ENCODE measurements at regions not wholly inside any gene's neighbourhood (a gene's known extent, or its start where the extent isn't known, plus 50 kb on each side); places are given as distances from the start of the nearest gene placed in this dataset.

GRCh38 chr6:115396112-115396906, 664.4 kb downstream of the FRK start:
- ATAC-seq (no peak), DNase-seq (no peak)
- intact Hi-C loops (cut with DNase I, micrococcal nuclease) = no loop called here

- intact Hi-C loops (cut with DNase I, micrococcal nuclease) = no loop called here
- DNase-seq (no peak), ATAC-seq (no peak)
Measured at GRCh38 chr6:115393821-115394220, 666.9 kb downstream of the FRK start.

DNA sequence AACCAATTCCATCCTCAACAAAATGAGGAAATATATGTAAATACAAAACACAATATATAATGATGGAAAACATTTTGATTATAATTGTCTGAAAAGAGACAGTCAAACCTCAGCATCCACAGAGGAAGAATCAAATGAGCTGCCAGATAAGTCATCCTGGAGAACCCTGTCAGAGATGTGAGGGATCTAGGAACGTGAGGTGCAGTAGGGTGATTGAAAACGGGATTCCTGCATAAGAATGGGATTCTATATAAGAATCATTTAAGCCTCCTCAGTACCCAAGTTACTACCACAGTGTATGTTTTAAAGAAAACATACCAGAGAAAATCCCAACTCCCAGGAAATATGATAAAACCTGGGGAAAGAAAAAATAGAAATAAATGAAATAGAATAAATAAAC, 690.5 kb downstream of the FRK start:
- intact Hi-C loops (cut with DNase I, micrococcal nuclease) = no loop called here
- no peak for ATAC-seq

GRCh38 chr6:115365783-115366182, 694.9 kb downstream of the FRK start:
- intact Hi-C loops (cut with DNase I, micrococcal nuclease) = no loop called here
- ATAC-seq (no peak), DNase-seq (no peak)

More for the DNA sequence above, 690.5 kb downstream of the FRK start:
- DNase-seq = no peak

DNA sequence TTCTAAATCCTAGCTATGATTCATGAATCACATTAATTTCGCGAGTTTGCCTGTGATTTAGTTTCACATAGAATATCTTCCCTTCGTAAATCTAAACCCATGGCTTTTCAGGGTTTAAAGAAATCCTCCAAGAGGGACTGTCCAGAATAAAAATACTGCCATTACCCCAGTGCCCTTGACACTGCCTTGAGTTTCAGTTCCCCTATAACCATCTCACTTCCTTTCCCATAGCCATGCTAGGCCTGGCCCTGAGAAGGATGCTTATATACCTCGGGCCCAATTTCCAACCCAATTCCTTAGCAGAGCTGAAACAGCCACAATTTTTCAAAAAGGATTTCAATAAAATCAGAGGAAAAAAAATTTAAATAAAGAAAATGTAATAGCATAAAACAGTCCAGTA, 697.3 kb downstream of the FRK start:
- intact Hi-C loops (cut with DNase I, micrococcal nuclease) = no loop called here
- no peak for ATAC-seq
- no peak for DNase-seq

DNA sequence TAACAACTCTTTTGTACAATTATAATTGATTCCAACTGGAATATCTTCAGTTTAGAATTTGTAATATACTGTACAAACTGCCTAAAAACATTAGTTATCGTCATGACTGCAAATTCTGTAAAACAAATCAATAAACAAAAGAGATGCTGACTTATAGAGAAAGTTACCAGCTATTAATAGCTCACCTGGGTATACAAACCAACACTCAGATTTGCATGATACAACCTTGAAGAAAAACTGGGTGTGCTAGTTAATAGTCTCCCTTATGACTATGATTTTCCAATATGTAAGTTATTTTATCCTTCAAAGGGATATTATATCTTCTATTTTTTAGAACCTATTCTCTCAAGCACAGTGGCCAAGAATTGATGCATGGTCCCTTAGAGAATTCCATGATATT, 698.5 kb downstream of the FRK start:
- intact Hi-C loops (cut with DNase I, micrococcal nuclease) = no loop called here
- DNase-seq (no peak), ATAC-seq (no peak)

DNA sequence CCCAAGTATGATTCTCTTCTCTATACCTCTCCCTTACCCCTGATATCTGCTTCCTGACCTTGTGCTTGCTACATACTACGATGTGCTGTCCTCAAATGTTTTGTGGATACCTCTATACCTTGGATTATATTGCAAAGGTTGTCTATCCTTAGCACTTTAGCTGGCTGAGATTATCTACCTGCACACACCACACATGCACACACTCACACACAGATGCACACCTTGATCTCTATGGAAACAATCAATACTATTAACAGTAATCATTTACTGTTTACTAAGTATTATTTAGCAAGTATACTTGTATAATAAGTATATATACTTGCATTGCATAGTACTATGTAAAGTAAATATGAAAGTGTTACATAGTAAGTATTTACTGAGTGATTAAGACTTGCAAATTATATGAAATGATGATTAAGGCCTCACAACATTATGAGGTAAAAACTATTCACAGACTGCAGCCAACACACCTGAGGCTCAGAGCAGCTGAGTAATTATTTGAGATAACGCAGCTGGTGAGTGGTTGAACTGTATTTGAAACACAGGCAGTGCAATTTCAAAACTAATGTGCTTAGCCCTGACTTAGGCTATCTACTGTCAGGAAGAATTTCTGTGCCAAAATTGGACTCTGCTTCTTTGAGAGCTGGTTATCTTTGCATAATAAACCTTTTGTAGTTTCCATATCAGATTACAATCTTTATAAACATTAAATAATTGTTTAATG, 699.9 kb downstream of the FRK start:
- DNase-seq (no peak), ATAC-seq (no peak)
- intact Hi-C loops (cut with DNase I, micrococcal nuclease) = no loop called here

- no peak for DNase-seq
- intact Hi-C loops (cut with DNase I, micrococcal nuclease) = no loop called here
- no peak for ATAC-seq
Measured at GRCh38 chr6:115358616-115359015, 702.1 kb downstream of the FRK start.

GRCh38 chr6:115356371-115356770, 704.3 kb downstream of the FRK start:
- no peak for DNase-seq
- ATAC-seq = no peak
- intact Hi-C loops (cut with DNase I, micrococcal nuclease) = no loop called here

- ATAC-seq (no peak), DNase-seq (no peak)
- intact Hi-C loops (cut with DNase I, micrococcal nuclease) = no loop called here
Measured at GRCh38 chr6:115323001-115323400, 737.7 kb downstream of the FRK start.

DNA sequence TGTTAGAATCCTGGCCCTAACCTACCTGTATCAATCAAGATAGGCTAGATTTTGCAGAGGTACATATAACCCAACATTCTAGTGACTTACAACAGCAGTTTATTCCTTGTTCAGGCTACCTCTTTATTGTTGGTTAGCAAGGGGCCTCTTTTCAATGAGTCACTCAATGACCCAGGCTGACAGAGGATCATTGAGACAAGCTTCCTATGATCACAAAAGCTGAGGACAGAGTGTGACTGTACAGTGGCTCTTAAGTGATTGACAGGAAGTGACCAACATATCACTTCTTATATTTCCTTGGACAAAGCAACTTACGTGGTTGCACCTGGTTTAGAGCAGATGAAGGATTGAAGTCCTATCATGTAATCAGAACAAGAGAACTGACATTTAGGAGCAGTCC, 740.9 kb downstream of the FRK start:
- no peak for ATAC-seq

GRCh38 chr6:115310156-115310555, 750.5 kb downstream of the FRK start:
- ATAC-seq (no peak), DNase-seq (no peak)
- intact Hi-C loops (cut with DNase I, micrococcal nuclease) = no loop called here

More for the DNA sequence above, 740.9 kb downstream of the FRK start:
- intact Hi-C loops (cut with DNase I, micrococcal nuclease) = no loop called here
- DNase-seq = no peak

GRCh38 chr6:115302731-115303130, 758.0 kb downstream of the FRK start:
- ATAC-seq = no peak
- intact Hi-C loops (cut with DNase I, micrococcal nuclease) = no loop called here
- no peak for DNase-seq

DNA sequence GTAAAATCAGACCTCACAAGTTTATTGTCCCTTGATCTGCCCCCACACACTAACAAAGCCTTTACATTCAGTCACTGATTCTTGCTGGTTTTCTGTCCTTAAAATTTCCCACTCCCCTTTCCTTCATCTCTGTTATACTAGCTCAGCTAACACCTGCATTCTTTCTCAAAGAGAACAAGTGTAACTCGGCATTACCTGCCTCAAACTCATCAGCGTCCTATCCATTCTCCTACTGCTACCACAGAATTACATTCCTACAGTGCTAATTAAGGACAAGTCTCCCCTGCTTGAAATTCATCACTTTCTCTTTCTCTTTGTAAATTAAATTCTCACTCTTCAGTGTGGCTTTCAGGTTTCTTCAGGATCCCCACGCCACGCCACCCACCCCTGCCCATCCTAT, 773.2 kb downstream of the FRK start:
- intact Hi-C loops (cut with DNase I, micrococcal nuclease) = no loop called here
- DNase-seq (no peak), ATAC-seq (no peak)

- no peak for DNase-seq
- no peak for ATAC-seq
- intact Hi-C loops (cut with DNase I, micrococcal nuclease) = no loop called here
Measured at GRCh38 chr6:115276881-115277565, 783.7 kb downstream of the FRK start.

DNA sequence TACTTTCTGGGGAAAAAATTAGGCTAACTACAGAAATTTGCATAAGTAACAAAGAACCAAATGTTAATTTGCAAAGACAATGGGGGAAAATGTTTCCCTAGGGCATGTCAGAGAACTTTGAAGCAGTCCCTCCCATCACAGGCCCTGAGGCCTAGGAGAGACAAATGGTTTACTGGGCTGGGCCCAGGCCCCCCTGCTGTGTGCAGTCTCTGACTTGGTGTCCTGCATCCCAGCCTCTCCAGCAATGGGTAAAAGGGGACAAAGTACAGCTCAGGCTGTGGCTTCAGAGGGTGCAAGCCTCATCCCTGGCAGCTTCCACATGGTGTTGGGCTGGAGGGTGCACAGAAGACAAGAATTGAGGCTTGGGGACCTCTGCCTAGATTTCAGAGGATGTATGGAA, 788.4 kb downstream of the FRK start:
- intact Hi-C loops (cut with DNase I, micrococcal nuclease) = no loop called here
- no peak for ATAC-seq
- no peak for DNase-seq

DNA sequence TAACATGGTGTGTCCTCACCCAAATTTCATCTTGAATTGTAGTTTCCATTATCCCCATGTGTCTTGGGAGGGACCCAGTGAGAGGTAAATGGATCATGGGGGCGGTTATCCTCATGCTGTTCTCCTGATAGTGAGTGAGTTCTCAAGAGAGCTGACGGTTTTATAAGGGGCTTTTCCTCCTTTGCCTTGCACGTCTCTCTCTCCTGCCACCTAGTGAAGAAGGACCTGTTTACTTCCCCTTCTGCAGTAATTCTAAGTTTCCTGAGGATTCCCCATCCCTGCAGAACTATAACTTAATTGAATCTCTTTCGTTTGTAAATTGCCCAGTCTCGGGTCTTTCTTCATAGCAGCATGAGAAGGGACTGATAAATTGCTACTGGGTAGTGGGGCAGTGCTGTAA, 789.3 kb downstream of the FRK start:
- intact Hi-C loops (cut with DNase I, micrococcal nuclease) = no loop called here
- ATAC-seq = no peak
- no peak for DNase-seq

- intact Hi-C loops (cut with DNase I, micrococcal nuclease) = no loop called here
- DNase-seq = no peak
- no peak for ATAC-seq
Measured at GRCh38 chr6:115270953-115271352, 789.7 kb downstream of the FRK start.

DNA sequence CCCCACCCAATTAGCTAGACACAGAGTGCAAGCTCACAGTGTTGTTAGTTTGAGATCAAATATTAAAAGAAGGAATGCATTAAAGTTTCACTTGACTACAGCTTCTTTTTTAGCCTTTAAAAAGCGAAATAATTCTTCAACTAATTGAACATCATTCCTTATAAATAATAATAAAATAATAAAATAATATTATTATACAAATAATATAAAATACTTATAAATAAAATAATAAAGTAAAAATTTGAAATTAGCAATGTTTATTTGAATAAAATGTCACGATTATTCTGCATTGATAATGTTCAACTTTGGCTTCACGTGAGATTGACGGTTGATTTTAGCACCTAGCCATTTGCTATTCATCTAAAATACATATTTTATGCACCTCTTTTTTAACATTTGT, 819.3 kb downstream of the FRK start:
- ATAC-seq = no peak
- intact Hi-C loops (cut with DNase I, micrococcal nuclease) = no loop called here
- no peak for DNase-seq

DNA sequence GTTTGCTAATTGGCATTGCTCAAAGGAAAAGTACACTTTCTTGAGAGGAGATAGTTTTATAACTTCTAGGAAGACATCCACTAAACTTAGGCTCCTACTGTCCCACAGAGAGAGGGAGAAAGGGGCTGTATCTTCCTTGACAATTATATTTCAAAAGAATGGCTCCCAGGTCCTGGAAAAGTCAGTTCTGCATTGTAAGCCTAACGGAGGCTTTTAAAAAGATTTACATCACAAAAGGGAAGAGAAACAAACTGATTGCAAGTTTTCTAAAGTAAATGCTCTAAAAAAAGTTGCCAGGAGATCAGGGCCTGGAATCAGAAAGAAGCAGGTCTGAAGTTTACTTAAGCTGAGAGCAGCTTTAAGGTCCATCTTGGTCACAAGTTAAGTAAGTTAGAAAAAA, 839.5 kb downstream of the FRK start:
- intact Hi-C loops (cut with DNase I, micrococcal nuclease) = no loop called here
- DNase-seq (no peak), ATAC-seq (no peak)

Measured in left colon (tissue), 2 donors.